ENCODE measurements at regions not wholly inside any gene's neighbourhood (a gene's known extent, or its start where the extent isn't known, plus 50 kb on each side); places are given as distances from the start of the nearest gene placed in this dataset.

- TF ChIP-seq CTCF (IDR thresholded peaks at IDR 0.05) = no peak
- TF ChIP-seq POLR2A (IDR thresholded peaks at IDR 0.05) = no peak
These were observed 879.5 kb downstream of the TRIB2 start for GRCh38 chr2:13596233-13596632.

All from Peyer's patch (tissue), 4 donors.